ENCODE measurements at regions not wholly inside any gene's neighbourhood (a gene's known extent, or its start where the extent isn't known, plus 50 kb on each side); places are given as distances from the start of the nearest gene placed in this dataset.

DNA sequence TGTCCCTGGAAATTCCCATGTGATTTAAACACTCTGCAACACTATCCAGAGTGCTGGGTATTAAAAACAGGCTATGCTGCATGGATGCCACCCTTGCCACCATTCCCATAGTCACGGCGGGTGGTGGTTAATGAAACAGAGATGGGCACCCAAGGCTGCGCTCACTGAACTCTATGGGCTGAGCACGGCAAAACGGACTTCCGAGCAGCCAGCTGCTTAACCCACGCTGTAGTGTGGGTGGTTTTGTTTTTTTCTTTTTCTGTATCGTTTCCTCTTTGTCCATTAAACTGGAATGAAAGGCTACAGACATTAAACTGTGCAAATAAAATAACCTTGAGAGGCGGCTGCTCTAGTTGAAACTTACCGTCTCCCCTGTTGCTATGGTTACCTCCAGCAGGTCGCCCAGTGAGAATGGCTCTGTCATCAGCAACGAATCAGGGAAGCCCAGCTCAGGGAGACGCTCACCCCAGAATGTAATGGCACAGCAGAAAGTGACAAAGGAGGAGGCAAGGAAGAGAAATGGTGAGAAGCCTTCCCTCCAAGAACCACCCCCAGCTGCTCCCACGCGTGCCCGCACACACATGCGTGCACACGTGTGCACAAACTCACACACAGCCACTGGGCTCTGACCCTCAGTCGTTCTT is 102.1 kb downstream of the C11orf91 start:
- Histone ChIP-seq H3K9me3 (replicated peaks in 1 of 11) (peaks cover 0 to 30% (median 5%) of the 10 kb centered on the region in 11 experiments; a peak in 7 of 22 replicates), H3K4me2 (no peak overlapping the region), H4K20me1 (no peaks in the 10 kb centered on the region), H3K27me3 (no peaks in the 10 kb centered on the region), H3K4me1 (no peaks in the 10 kb centered on the region), H3K36me3 (no peaks in the 10 kb centered on the region), H3K27ac (no peak overlapping the region), H3K4me3 (no peak overlapping the region), H3K9ac (no peak overlapping the region)
- TF ChIP-seq Cebpa-rat (IDR thresholded peaks at IDR 0.05), result no peak

DNA sequence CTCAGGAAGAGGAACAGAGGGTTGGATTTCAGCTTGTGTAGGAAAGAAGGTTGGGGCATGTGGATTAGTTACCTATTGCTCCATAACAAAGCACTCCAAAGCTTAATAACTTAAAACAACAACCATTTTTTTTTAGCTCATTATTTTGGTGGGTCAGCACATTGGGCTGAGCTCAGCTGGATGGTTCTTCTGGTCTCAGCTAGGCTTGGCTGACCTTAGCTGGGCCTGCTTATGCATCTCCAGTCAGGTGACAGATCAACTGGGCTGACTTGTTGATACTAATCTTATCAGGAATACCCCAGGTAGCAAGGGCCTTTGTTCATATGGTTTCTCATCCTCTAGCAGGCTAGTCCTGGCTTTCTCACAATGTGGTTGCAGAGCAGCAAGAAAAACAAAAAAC is 106.4 kb downstream of the C11orf91 start:
- no peak for TF ChIP-seq Cebpa-rat (IDR thresholded peaks at IDR 0.05)
- no peaks in the 10 kb centered on the region for H4K20me1 ChIP-seq
- no peaks in the 10 kb centered on the region for H3K27me3 ChIP-seq
- no peak overlapping the region for H3K9ac ChIP-seq
- no peaks in the 10 kb centered on the region for H3K4me1 ChIP-seq
- H3K4me2 ChIP-seq, result no peak overlapping the region
- no peaks in the 10 kb centered on the region for H3K36me3 ChIP-seq
- no peak overlapping the region for H3K4me3 ChIP-seq
- H3K9me3 ChIP-seq (replicated peaks in 1 of 11), result peaks cover 0 to 30% (median 5%) of the 10 kb centered on the region in 11 experiments; a peak in 7 of 22 replicates
- no peak overlapping the region for H3K27ac ChIP-seq

DNA sequence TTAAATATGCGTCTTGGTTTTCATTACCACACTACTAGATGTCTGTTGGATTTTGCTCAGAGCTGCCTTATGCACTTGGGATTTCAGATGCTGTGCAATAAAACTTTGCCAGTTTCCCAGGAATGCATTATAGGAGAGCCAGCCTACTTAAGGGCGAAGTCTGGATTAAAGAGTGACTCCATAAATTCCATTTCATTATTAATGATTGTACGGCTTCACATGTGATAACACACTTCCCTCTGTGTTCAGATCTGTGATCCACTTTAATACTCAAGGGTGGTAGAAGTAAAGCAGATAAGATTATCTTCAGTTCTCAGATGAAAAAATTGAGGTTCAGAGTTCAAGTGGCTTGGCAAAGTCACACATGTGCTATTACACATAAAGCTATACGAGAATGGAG is 110.2 kb downstream of the C11orf91 start:
- TF ChIP-seq Cebpa-rat (IDR thresholded peaks at IDR 0.05), result no peak
- Histone ChIP-seq H3K27ac (no peak overlapping the region), H3K4me1 (no peaks in the 10 kb centered on the region), H3K4me2 (no peak overlapping the region), H3K9ac (no peak overlapping the region), H3K4me3 (no peak overlapping the region), H3K27me3 (no peaks in the 10 kb centered on the region), H4K20me1 (no peaks in the 10 kb centered on the region), H3K9me3 (replicated peaks in 1 of 11) (peaks cover 0 to 16% (median 5%) of the 10 kb centered on the region in 11 experiments; a peak in 8 of 22 replicates), H3K36me3 (no peaks in the 10 kb centered on the region)

DNA sequence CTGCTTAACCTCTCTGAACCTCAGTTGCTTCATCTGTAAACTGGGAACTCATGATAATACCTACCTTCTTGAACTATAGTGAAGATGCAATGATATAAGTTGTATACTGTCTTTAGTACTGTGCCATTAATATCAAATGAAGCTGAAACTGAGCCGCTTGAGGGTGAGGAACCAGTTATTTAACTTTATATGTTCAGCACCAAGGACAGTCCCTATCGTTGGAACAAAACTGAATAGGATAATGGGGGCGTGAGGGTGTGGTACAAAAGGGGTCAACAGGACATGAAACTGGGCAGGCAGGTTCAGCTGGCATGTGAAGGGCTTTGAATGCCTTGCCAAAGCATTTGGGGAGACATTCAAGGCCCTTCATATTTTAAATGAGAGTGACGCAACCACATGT is 112.6 kb downstream of the C11orf91 start:
- H4K20me1 ChIP-seq, result no peaks in the 10 kb centered on the region
- H3K4me1 ChIP-seq, result no peaks in the 10 kb centered on the region
- no peak overlapping the region for H3K9ac ChIP-seq
- no peaks in the 10 kb centered on the region for H3K27me3 ChIP-seq
- H3K36me3 ChIP-seq, result no peaks in the 10 kb centered on the region
- peaks cover 0 to 5% (median 0%) of the 10 kb centered on the region in 11 experiments; a peak in 2 of 22 replicates for H3K9me3 ChIP-seq (replicated peaks in 1 of 11)
- peak in 2 of 11 experiments; percentile 12 to 38; a peak in 1 of 22 replicates for TF ChIP-seq Cebpa-rat (IDR thresholded peaks at IDR 0.05)
- H3K4me2 ChIP-seq, result no peak overlapping the region
- H3K27ac ChIP-seq, result no peak overlapping the region
- no peak overlapping the region for H3K4me3 ChIP-seq

DNA sequence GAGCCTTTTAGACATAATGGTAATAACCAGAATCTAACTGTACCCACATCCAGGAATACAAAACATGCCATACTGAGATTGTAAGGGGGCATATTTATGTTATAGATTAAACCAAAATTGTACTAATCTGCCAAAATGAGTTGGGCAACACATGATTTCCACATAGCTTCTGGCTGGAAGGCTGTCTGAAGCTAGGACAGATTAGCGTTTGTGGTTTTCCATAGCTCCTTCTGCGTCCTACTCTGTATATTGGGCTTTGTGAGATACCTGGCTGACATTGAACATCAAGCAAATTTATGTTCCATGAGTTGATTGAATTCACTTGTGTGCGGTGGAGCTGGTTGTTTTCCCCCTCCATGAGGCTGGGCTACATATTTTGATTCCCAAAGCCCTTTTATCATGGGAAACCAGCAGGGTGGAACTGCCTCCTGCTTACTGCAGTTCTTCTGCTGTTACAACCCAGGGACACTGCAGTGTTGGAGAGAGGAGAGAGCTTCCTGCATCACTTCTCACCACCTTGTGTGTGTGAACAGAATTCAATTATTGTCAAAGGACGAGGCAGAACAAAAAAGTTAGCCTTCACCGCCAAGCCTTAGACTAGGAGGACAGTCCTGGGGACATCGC is 114.9 kb downstream of the C11orf91 start:
- no peak overlapping the region for H3K4me3 ChIP-seq
- no peaks in the 10 kb centered on the region for H3K36me3 ChIP-seq
- H3K4me1 ChIP-seq, result no peaks in the 10 kb centered on the region
- TF ChIP-seq Cebpa-rat (IDR thresholded peaks at IDR 0.05), result no peak
- no peaks in the 10 kb centered on the region for H3K27me3 ChIP-seq
- no peak overlapping the region for H3K4me2 ChIP-seq
- peaks cover 0 to 5% (median 0%) of the 10 kb centered on the region in 11 experiments; a peak in 2 of 22 replicates for H3K9me3 ChIP-seq (replicated peaks in 1 of 11)
- H3K27ac ChIP-seq, result no peak overlapping the region
- no peak overlapping the region for H3K9ac ChIP-seq
- no peaks in the 10 kb centered on the region for H4K20me1 ChIP-seq

DNA sequence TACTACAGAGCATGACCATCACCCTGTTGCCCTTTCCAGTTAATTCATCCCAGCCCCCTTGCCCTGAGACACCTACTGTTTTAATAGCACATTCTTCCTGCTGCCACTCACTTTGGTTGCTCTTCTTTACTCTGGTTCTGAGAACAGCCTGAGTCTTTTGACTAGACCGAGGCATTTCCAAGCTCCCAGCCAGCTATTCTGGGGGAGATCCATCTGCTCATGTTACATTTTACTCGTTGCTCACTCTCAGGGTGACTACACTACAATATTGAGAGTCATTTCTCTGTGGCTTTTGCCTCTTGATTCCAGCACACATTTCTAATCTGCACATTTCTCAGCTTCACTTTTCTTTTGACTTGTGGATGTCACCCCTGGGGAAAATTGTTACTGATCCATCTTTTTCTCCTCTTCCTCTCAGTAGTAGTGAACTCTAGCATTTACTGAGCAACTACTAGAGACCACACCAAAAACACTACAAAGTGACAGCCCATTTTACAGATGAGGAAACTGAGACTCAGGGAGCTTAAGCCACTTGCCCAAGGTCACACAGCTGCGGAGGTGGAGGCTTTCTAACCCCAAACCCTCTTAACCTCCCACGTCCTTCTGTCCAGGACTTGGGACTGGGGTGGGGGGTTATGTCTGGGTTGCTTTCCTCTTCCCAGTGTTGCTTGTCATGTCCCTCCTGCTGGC is 117.8 kb downstream of the C11orf91 start:
- H3K9me3 ChIP-seq (replicated peaks in 1 of 11), result no peaks in the 10 kb centered on the region
- no peak overlapping the region for H3K9ac ChIP-seq
- no peak overlapping the region for H3K4me2 ChIP-seq
- no peak overlapping the region for H3K27ac ChIP-seq
- H3K36me3 ChIP-seq, result no peaks in the 10 kb centered on the region
- no peaks in the 10 kb centered on the region for H3K27me3 ChIP-seq
- no peaks in the 10 kb centered on the region for H3K4me1 ChIP-seq
- TF ChIP-seq Cebpa-rat (IDR thresholded peaks at IDR 0.05), result no peak
- no peak overlapping the region for H3K4me3 ChIP-seq
- no peaks in the 10 kb centered on the region for H4K20me1 ChIP-seq

DNA sequence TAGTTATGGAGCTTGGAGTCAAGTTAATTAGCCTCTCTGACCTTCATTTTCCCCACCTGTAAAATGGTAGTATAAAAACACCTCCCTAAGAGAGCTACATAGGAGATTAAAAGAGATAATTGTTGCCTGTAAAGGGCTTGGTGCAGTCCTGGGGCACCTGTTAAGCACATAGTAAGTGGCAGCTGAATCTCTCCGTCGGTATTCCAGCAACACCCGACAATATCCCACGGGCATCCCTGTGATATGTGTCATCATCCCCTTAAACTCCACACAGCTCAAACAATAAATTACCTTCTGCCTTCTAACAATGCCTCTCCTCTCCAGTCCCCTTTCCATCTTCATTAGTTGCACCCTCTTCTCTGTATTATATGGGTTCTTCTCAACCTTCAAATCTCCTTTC is 121.5 kb downstream of the C11orf91 start:
- H3K4me1 ChIP-seq, result no peaks in the 10 kb centered on the region
- no peaks in the 10 kb centered on the region for H4K20me1 ChIP-seq
- no peak overlapping the region for H3K27ac ChIP-seq
- no peak overlapping the region for H3K9ac ChIP-seq
- H3K27me3 ChIP-seq, result no peaks in the 10 kb centered on the region
- H3K9me3 ChIP-seq (replicated peaks in 1 of 11), result no peaks in the 10 kb centered on the region
- TF ChIP-seq Cebpa-rat (IDR thresholded peaks at IDR 0.05), result no peak
- H3K36me3 ChIP-seq, result no peaks in the 10 kb centered on the region
- no peak overlapping the region for H3K4me2 ChIP-seq
- H3K4me3 ChIP-seq, result no peak overlapping the region

DNA sequence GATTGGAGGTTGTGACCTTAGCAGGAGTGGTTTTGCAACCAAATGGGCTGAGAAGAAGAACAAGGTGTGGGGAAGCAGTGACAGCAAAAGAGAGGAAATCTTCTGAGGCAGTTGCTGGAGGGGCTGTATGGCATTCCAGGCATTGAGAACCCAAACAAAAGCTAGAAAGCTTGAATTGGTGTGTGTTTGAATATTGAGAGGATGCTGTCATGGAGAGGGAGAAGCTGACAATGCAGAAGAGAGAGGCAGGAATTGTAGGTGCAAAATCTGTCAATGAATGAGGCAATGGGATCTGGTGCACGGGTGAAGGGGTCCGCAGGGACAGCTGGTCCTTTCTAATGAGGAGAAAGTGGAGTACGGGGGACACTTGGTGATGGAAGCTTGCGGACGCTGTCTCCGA is 123.4 kb downstream of the C11orf91 start:
- no peaks in the 10 kb centered on the region for H3K27me3 ChIP-seq
- no peak overlapping the region for H3K4me2 ChIP-seq
- H4K20me1 ChIP-seq, result no peaks in the 10 kb centered on the region
- no peak overlapping the region for H3K4me3 ChIP-seq
- H3K36me3 ChIP-seq, result no peaks in the 10 kb centered on the region
- no peak overlapping the region for H3K27ac ChIP-seq
- H3K9ac ChIP-seq, result no peak overlapping the region
- H3K4me1 ChIP-seq, result no peaks in the 10 kb centered on the region
- no peak for TF ChIP-seq Cebpa-rat (IDR thresholded peaks at IDR 0.05)
- H3K9me3 ChIP-seq (replicated peaks in 1 of 11), result peaks cover 6 to 11% (median 9%) of the 10 kb centered on the region in 11 experiments; a peak in 21 of 22 replicates

DNA sequence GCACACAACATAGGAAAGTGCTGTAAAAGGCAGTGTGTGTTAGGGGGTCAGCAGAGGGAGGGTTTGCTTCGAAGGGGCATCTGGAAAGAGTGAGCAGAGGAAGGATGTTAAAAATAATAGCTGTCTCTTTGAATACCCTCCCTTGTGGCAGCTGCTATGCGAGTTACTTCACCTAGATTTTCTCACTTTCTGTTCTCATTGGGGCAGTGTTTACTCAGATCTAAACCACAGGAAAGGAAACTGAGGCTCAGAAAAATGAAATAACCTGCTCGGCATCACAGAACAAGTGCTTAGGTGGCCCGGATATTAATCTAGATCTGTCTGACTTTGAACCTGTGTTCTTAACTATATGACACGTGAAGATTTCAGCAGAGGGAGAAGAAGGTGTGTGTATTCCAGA is 125.3 kb downstream of the C11orf91 start:
- H3K4me2 ChIP-seq, result no peak overlapping the region
- no peaks in the 10 kb centered on the region for H4K20me1 ChIP-seq
- no peak overlapping the region for H3K4me3 ChIP-seq

More for the DNA sequence above, 125.3 kb downstream of the C11orf91 start:
- TF ChIP-seq Cebpa-rat (IDR thresholded peaks at IDR 0.05), result no peak
- no peaks in the 10 kb centered on the region for H3K4me1 ChIP-seq
- peaks cover 6 to 17% (median 12%) of the 10 kb centered on the region in 11 experiments; a peak in 21 of 22 replicates for H3K9me3 ChIP-seq (replicated peaks in 1 of 11)
- H3K27ac ChIP-seq, result no peak overlapping the region
- H3K36me3 ChIP-seq, result no peaks in the 10 kb centered on the region
- H3K9ac ChIP-seq, result no peak overlapping the region
- H3K27me3 ChIP-seq, result no peaks in the 10 kb centered on the region
